ENCODE measurements at regions not wholly inside any gene's neighbourhood (a gene's known extent, or its start where the extent isn't known, plus 50 kb on each side); places are given as distances from the start of the nearest gene placed in this dataset.

- no peak for TF ChIP-seq CTCF (IDR thresholded peaks at IDR 0.05; ENCODE audit: insufficient read depth, low read length)
- no peak for TF ChIP-seq POLR2AphosphoS5 (IDR thresholded peaks at IDR 0.05; ENCODE audit: low read depth)
- TF ChIP-seq GABPA (IDR thresholded peaks at IDR 0.05; ENCODE audit: low read depth): no peak
- TF ChIP-seq, protein P1, sequence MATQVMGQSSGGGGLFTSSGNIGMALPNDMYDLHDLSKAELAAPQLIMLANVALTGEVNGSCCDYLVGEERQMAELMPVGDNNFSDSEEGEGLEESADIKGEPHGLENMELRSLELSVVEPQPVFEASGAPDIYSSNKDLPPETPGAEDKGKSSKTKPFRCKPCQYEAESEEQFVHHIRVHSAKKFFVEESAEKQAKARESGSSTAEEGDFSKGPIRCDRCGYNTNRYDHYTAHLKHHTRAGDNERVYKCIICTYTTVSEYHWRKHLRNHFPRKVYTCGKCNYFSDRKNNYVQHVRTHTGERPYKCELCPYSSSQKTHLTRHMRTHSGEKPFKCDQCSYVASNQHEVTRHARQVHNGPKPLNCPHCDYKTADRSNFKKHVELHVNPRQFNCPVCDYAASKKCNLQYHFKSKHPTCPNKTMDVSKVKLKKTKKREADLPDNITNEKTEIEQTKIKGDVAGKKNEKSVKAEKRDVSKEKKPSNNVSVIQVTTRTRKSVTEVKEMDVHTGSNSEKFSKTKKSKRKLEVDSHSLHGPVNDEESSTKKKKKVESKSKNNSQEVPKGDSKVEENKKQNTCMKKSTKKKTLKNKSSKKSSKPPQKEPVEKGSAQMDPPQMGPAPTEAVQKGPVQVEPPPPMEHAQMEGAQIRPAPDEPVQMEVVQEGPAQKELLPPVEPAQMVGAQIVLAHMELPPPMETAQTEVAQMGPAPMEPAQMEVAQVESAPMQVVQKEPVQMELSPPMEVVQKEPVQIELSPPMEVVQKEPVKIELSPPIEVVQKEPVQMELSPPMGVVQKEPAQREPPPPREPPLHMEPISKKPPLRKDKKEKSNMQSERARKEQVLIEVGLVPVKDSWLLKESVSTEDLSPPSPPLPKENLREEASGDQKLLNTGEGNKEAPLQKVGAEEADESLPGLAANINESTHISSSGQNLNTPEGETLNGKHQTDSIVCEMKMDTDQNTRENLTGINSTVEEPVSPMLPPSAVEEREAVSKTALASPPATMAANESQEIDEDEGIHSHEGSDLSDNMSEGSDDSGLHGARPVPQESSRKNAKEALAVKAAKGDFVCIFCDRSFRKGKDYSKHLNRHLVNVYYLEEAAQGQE (IDR thresholded peaks at IDR 0.05; ENCODE audit: insufficient replicate concordance, low read depth): no peak
- no peak for TF ChIP-seq SPI1 (IDR thresholded peaks at IDR 0.05; ENCODE audit: borderline replicate concordance, low read depth)
Observed at GRCh38 chr5:7014611-7015010, 301.4 kb downstream of the TENT4A start.
